MM.1S (cell line): ENCODE measurements at regions not wholly inside any gene's neighbourhood (a gene's known extent, or its start where the extent isn't known, plus 50 kb on each side); places are given as distances from the start of the nearest gene placed in this dataset.

Source experiments
- DNase-seq: peaks from one replicate; pipeline ENCODE4 v3.0.0-alpha.2; 2015
- H2AFZ ChIP-seq: fragments of 300-600 bp; sonication (generic); 2 replicates; pipeline ENCODE4 v1.6.0; 2016; ENCODE audit warnings: antibody characterized with exemption, low read length
- H3F3A ChIP-seq: fragments of 300-600 bp; sonication (generic); 2 replicates; pipeline ENCODE4 v1.6.1; 2016; ENCODE audit warnings: mild to moderate bottlenecking, antibody characterized with exemption, low read length, moderate library complexity, mixed read lengths; ENCODE audit not compliant: insufficient read depth
- H3K27ac ChIP-seq: fragments of 300-600 bp; sonication (generic); 2 replicates; pipeline ENCODE4 v1.5.1; 2016; ENCODE audit warnings: mild to moderate bottlenecking, low read length
- H3K27me3 ChIP-seq: fragments of 300-600 bp; sonication (generic); replicated peaks from 2 replicates; pipeline ENCODE4 v1.6.0; 2016; ENCODE audit warnings: low read length; ENCODE audit not compliant: insufficient read depth
- H3K36me3 ChIP-seq: fragments of 300-600 bp; sonication (generic); replicated peaks from 2 replicates; pipeline ENCODE4 v1.6.1; 2016; ENCODE audit warnings: mild to moderate bottlenecking, low read length, mixed read lengths; ENCODE audit not compliant: insufficient read depth
- H3K4me1 ChIP-seq: fragments of 300-600 bp; sonication (generic); 2 replicates; pipeline ENCODE4 v1.6.1; 2016; ENCODE audit warnings: low read length, mixed read lengths
- H3K4me2 ChIP-seq: fragments of 300-600 bp; sonication (generic); 2 replicates; pipeline ENCODE4 v1.6.0; 2016; ENCODE audit warnings: low read depth, low read length
- H3K4me3 ChIP-seq: fragments of 300-600 bp; sonication (generic); 2 replicates; pipeline ENCODE4 v1.5.1; 2016; ENCODE audit warnings: low read length, mixed read lengths
- H3K79me2 ChIP-seq: fragments of 300-600 bp; sonication (generic); 2 replicates; pipeline ENCODE4 v1.6.1; 2016; ENCODE audit warnings: mixed run types, low read length, mixed read lengths
- H3K9ac ChIP-seq: fragments of 300-600 bp; sonication (generic); 2 replicates; pipeline ENCODE4 v1.6.1; 2016; ENCODE audit warnings: low read length, mixed read lengths
- H3K9me2 ChIP-seq: fragments of 300-600 bp; sonication (generic); replicated peaks from 2 replicates; pipeline ENCODE4 v1.6.1; 2016; ENCODE audit warnings: mild to moderate bottlenecking, low read length, mixed read lengths; ENCODE audit not compliant: insufficient read depth
- H3K9me3 ChIP-seq: fragments of 300-600 bp; sonication (generic); replicated peaks from 2 replicates; pipeline ENCODE4 v1.6.1; 2016; ENCODE audit warnings: mild to moderate bottlenecking, low read length, mixed read lengths; ENCODE audit not compliant: insufficient read depth
- H4K20me1 ChIP-seq: fragments of 300-600 bp; sonication (generic); 2 replicates; pipeline ENCODE4 v1.6.1; 2016; ENCODE audit warnings: mild to moderate bottlenecking, low read length, moderate library complexity, mixed read lengths; ENCODE audit not compliant: insufficient read depth
- EZH2 ChIP-seq: fragments of 300-600 bp; sonication (generic); optimal IDR thresholded peaks from 2 replicates; pipeline ENCODE3; 2017; ENCODE audit warnings: low read depth, mild to moderate bottlenecking, antibody characterized with exemption, low read length, mixed read lengths
- EZH2phosphoT487 ChIP-seq: fragments of 300-600 bp; sonication (generic); IDR thresholded peaks from 2 replicates; pipeline ENCODE4 v1.6.1; 2018; ENCODE audit warnings: antibody characterized with exemption, low read length
- TF ChIP-seq, protein P1 (sequence below): fragments of 300-600 bp; sonication (generic); IDR thresholded peaks from 2 replicates; pipeline ENCODE4 v1.5.1; 2016; ENCODE audit warnings: antibody characterized with exemption, low read length, mixed read lengths

DNA sequence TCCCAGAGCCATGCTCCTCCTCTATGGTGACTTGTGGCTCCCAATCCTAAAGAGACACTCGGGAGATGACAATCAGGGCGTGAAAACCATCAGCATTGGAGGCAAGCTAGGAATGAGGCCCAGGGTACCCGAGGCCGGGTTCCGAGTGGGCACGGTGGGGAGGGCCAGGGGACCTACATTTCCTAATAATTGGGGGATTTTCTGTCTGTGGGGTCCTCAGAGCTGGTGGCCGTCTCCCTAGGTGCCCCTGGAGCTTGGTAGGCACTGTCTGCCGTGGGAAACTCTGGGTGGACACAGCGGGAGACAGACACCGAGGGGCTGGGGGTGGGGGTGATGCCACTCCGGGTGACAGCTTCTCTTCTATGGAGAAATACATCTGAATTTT is 312.5 kb upstream of the TNRC6C start:
- Histone ChIP-seq H3K4me2 (no peak overlapping the region), H3K27ac (no peak overlapping the region), H4K20me1 (no peaks in the 10 kb centered on the region), H3K4me3 (no peak overlapping the region), H3K9me3 (no peaks in the 10 kb centered on the region), H2AFZ (no peak overlapping the region), H3K79me2 (no peaks in the 10 kb centered on the region), H3K9me2 (no peaks in the 10 kb centered on the region), H3K36me3 (no peaks in the 10 kb centered on the region), H3K4me1 (no peaks in the 10 kb centered on the region), H3K9ac (no peak overlapping the region), H3K27me3 (no peaks in the 10 kb centered on the region), H3F3A (no peaks in the 10 kb centered on the region)
- TF ChIP-seq, protein P1, sequence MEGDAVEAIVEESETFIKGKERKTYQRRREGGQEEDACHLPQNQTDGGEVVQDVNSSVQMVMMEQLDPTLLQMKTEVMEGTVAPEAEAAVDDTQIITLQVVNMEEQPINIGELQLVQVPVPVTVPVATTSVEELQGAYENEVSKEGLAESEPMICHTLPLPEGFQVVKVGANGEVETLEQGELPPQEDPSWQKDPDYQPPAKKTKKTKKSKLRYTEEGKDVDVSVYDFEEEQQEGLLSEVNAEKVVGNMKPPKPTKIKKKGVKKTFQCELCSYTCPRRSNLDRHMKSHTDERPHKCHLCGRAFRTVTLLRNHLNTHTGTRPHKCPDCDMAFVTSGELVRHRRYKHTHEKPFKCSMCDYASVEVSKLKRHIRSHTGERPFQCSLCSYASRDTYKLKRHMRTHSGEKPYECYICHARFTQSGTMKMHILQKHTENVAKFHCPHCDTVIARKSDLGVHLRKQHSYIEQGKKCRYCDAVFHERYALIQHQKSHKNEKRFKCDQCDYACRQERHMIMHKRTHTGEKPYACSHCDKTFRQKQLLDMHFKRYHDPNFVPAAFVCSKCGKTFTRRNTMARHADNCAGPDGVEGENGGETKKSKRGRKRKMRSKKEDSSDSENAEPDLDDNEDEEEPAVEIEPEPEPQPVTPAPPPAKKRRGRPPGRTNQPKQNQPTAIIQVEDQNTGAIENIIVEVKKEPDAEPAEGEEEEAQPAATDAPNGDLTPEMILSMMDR, result no peak
- TF ChIP-seq EZH2, result no peak
- no peak for TF ChIP-seq EZH2phosphoT487
- DNase-seq, result no peak

DNA sequence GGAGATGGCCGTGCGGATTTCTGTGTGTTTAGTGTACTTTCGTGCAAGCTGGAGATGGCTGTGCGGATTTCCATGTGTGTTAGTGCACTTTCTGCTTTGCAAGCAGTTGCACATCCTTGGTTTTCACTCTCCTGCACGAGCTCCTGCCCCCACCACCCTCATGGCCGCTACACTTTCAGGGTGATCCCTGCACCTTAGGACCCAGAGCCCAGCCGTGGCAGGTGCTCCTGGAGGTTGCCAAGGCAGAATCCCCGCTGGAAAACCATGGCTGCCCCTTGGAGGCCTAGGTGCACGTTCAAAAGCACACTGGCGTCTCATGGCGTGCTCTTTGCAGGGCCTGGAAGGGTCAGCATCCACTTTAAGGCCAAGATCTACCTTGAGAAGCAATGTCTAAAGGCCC is 311.0 kb upstream of the TNRC6C start:
- TF ChIP-seq EZH2 (no peak), EZH2phosphoT487 (no peak)
- TF ChIP-seq, protein P1, result no peak
- H3K27me3 ChIP-seq, result no peaks in the 10 kb centered on the region

DNA sequence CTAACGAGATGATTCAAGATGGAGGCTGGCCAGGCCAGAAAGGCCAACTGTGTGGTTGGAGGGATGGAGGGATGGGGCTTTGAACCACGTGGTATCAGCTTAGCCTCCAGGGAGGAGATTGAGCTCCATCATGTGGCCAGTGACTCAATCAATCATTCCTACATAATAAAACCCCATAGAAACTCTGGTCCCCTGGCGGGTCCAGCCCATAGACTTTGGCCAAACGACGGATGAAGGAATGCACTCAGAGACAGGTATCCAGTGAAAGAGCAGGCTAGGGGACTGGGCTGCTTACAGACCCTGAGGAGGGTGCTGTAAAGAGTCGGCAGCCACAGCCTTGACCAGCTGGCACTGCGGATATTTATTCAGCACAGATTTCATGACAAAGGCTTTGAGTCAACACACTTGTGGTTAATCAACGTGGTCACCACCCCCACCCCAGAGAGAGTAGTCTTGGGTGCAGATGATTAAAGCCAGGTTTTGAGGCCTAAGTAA is 308.7 kb upstream of the TNRC6C start:
- no peak for DNase-seq
- no peak overlapping the region for H3K4me3 ChIP-seq
- no peaks in the 10 kb centered on the region for H3K27me3 ChIP-seq
- H3K4me1 ChIP-seq, result no peaks in the 10 kb centered on the region
- TF ChIP-seq, protein P1, result peak; percentile 19
- TF ChIP-seq EZH2phosphoT487, result no peak
- H4K20me1 ChIP-seq, result no peaks in the 10 kb centered on the region
- no peaks in the 10 kb centered on the region for H3K36me3 ChIP-seq
- H3F3A ChIP-seq, result no peaks in the 10 kb centered on the region
- H3K4me2 ChIP-seq, result no peak overlapping the region
- no peaks in the 10 kb centered on the region for H3K79me2 ChIP-seq
- no peak overlapping the region for H3K27ac ChIP-seq
- H2AFZ ChIP-seq, result no peak overlapping the region
- H3K9me2 ChIP-seq, result no peaks in the 10 kb centered on the region
- H3K9me3 ChIP-seq, result no peaks in the 10 kb centered on the region
- H3K9ac ChIP-seq, result no peak overlapping the region

More for the DNA sequence above, 311.0 kb upstream of the TNRC6C start:
- Histone ChIP-seq H3K4me2 (no peak overlapping the region), H3K9me2 (no peaks in the 10 kb centered on the region), H3F3A (no peaks in the 10 kb centered on the region), H4K20me1 (no peaks in the 10 kb centered on the region), H3K79me2 (no peaks in the 10 kb centered on the region), H3K4me1 (no peaks in the 10 kb centered on the region), H3K9me3 (no peaks in the 10 kb centered on the region), H2AFZ (no peak overlapping the region), H3K36me3 (no peaks in the 10 kb centered on the region), H3K9ac (no peak overlapping the region), H3K4me3 (no peak overlapping the region), H3K27ac (no peak overlapping the region)
- DNase-seq, result no peak
